CD4-positive, alpha-beta T cell (primary cell): ENCODE measurements at regions not wholly inside any gene's neighbourhood (a gene's known extent, or its start where the extent isn't known, plus 50 kb on each side); places are given as distances from the start of the nearest gene placed in this dataset.
"Not testable (repeated sequence)": the region's sequence is repeated elsewhere in the genome, so short reads cannot be mapped to it uniquely, and the experiment has no call there.

Source experiments
- ATAC-seq: fragments of 200-7000 bp; cut with Tn5 transposase; one replicate; pipeline ENCODE4 v1.10.0; 2022; ENCODE audit warnings: mild to moderate bottlenecking; ENCODE audit not compliant: poor library complexity
- CTCF ChIA-PET: fragments of 350-600 bp; sonication (Branson Sonifier 250); formaldehyde crosslinking; loops from one replicate; lab custom pipeline; 2021; ENCODE audit warnings: antibody characterized with exemption, inconsistent platforms; lab: Charles Lee
- POLR2A ChIA-PET: fragments of 350-600 bp; sonication (Branson Sonifier 250); formaldehyde crosslinking; loops from one replicate; lab custom pipeline; 2021; ENCODE audit warnings: antibody characterized with exemption, inconsistent platforms; lab: Charles Lee
- DNase-seq, 14 experiments: peaks; one replicate each; pipeline ENCODE4 v3.0.0-alpha.2; 2013 to 2020; ENCODE audit warnings: mixed read lengths in 2 of 14
- H3K27ac ChIP-seq, 2 donors: one replicate each; pipeline versions ENCODE4 v1.5.1 to v1.7.0; 2013; ENCODE audit warnings: low read length in 2 of 2, low read depth in 1 of 2, mild to moderate bottlenecking in 1 of 2
- H3K27me3 ChIP-seq, 2 experiments: 1 replicate in 1 of 2; 2 replicates in 1 of 2; pipeline versions ENCODE4 v1.6.1 to v1.7.0; 2013; ENCODE audit warnings: low read length in 2 of 2, control low read depth in 1 of 2, mild to moderate bottlenecking in 1 of 2, moderate library complexity in 1 of 2; ENCODE audit not compliant: insufficient read depth in 2 of 2, control insufficient read depth in 1 of 2
- H3K36me3 ChIP-seq: one replicate; pipeline ENCODE4 v1.6.1; 2013; ENCODE audit warnings: low read length, control low read depth; ENCODE audit not compliant: insufficient read depth
- H3K4me1 ChIP-seq: one replicate; pipeline ENCODE4 v1.6.1; 2013; ENCODE audit warnings: low read length, control low read depth; ENCODE audit not compliant: insufficient read depth
- H3K4me3 ChIP-seq: one replicate; pipeline ENCODE4 v1.5.1; 2013; ENCODE audit warnings: mild to moderate bottlenecking, low read length, moderate library complexity
- H3K9me3 ChIP-seq, 2 experiments: 1 replicate in 1 of 2; 2 replicates in 1 of 2; pipeline versions ENCODE4 v1.6.1 to v1.7.0; 2013; ENCODE audit warnings: low read length in 2 of 2, mild to moderate bottlenecking in 2 of 2, control low read depth in 1 of 2, moderate library complexity in 1 of 2; ENCODE audit not compliant: control insufficient read depth in 1 of 2, insufficient read depth in 1 of 2
- H3K27ac Mint-ChIP-seq: one replicate; pipeline ENCODE4 v1.8.0; 2020; ENCODE audit warnings: mixed read lengths
- H3K27me3 Mint-ChIP-seq: one replicate; pipeline ENCODE4 v1.8.0; 2021; ENCODE audit warnings: mixed read lengths
- H3K36me3 Mint-ChIP-seq: one replicate; pipeline ENCODE4 v1.8.0; 2021; ENCODE audit warnings: low read depth, mixed read lengths
- H3K4me1 Mint-ChIP-seq: one replicate; pipeline ENCODE4 v1.8.0; 2021; ENCODE audit warnings: low read depth, mixed read lengths
- H3K4me3 Mint-ChIP-seq: one replicate; pipeline ENCODE4 v1.8.0; 2020; ENCODE audit warnings: mild to moderate bottlenecking, mixed read lengths
- H3K9me3 Mint-ChIP-seq: one replicate; pipeline ENCODE4 v1.8.0; 2020; ENCODE audit warnings: mixed read lengths
- CTCF ChIP-seq: fragments of 200-600 bp; IDR thresholded peaks from one replicate; pipeline ENCODE4 v1.8.0; 2022; ENCODE audit warnings: antibody characterized with exemption, mild to moderate bottlenecking
- intact Hi-C, 2 experiments: fragments of 100-400 bp; cut with DNase I in 1 of 2; cut with micrococcal nuclease in 1 of 2; formaldehyde crosslinking; loops; one replicate each; pipeline versions ENCODE4 v1.15.1 to v1.9.0; 2023 to 2025; cut with DNase I, micrococcal nuclease

GRCh38 chr4:9691238-9692065 lies 90.0 kb upstream of the DRD5 start:
- H3K4me1 ChIP-seq = peaks cover 8% of the 10 kb centered on the region
- peaks cover 26% of the 10 kb centered on the region for H3K4me1 Mint-ChIP-seq
- peak overlapping the region; percentile 67 to 73 for H3K27ac ChIP-seq
- ChIA-PET CTCF (interaction anchor here (0.7 to 1.3 kb wide), 3 partner anchors 12 to 159 kb away, joined by 3 to 4 read pairs (median 4); no protein-coding TSS in a partner anchor), POLR2A (interaction anchor here (0.6 to 1.8 kb wide), 8 partner anchors 12 to 766 kb away, joined by 3 to 14 read pairs (median 6); partner anchors contain the start of genes WDR1 and ZNF518B)
- no peak for TF ChIP-seq CTCF
- peak; percentile 99 for ATAC-seq
- H3K27me3 Mint-ChIP-seq = no peaks in the 10 kb centered on the region
- no peaks in the 10 kb centered on the region for H3K27me3 ChIP-seq
- H3K9me3 ChIP-seq = no peaks in the 10 kb centered on the region
- H3K4me3 ChIP-seq = peak overlapping the region; percentile 72
- no peaks in the 10 kb centered on the region for H3K36me3 Mint-ChIP-seq
- peak overlapping the region; percentile 92 for H3K4me3 Mint-ChIP-seq
- DNase-seq = peak; percentile 77 to 97 (median 88)
- intact Hi-C loops = loop anchor here (5.0 to 10.0 kb wide), 3 partner anchors 423 to 843 kb away; partner anchors contain the start of gene WDR1 (in 1 of the 2)
- H3K27ac Mint-ChIP-seq = peak overlapping the region; percentile 85
- H3K9me3 Mint-ChIP-seq = no peaks in the 10 kb centered on the region
- H3K36me3 ChIP-seq = no peaks in the 10 kb centered on the region

GRCh38 chr4:9692791-9693491 lies 88.5 kb upstream of the DRD5 start:
- Mint-ChIP-seq H3K27ac (peak overlapping the region; percentile 85), H3K4me3 (peak overlapping the region; percentile 57), H3K4me1 (peaks cover 26% of the 10 kb centered on the region)
- H3K27me3 ChIP-seq, H3K4me3 ChIP-seq, H3K9me3 Mint-ChIP-seq, CTCF ChIA-PET, ATAC-seq, H3K9me3 ChIP-seq, POLR2A ChIA-PET, H3K36me3 ChIP-seq, H3K27me3 Mint-ChIP-seq, H3K4me1 ChIP-seq, H3K36me3 Mint-ChIP-seq: not testable (repeated sequence)
- peak in 1 of 14 experiments; percentile 25 for DNase-seq
- peak overlapping the region; percentile 4 to 15 for H3K27ac ChIP-seq
- intact Hi-C loops = loop anchor here (5.0 to 10.0 kb wide), 3 partner anchors 422 to 842 kb away; partner anchors contain the start of gene WDR1 (in 1 of the 2)

GRCh38 chr4:9694403-9694802 lies 87.0 kb upstream of the DRD5 start:
- CTCF ChIA-PET, H3K27me3 ChIP-seq, H3K4me3 ChIP-seq, POLR2A ChIA-PET, H3K36me3 ChIP-seq, DNase-seq, H3K27ac ChIP-seq, H3K4me1 ChIP-seq, H3K4me3 Mint-ChIP-seq, H3K9me3 Mint-ChIP-seq, H3K9me3 ChIP-seq, H3K36me3 Mint-ChIP-seq, H3K27me3 Mint-ChIP-seq, H3K27ac Mint-ChIP-seq, ATAC-seq: not testable (repeated sequence)
- peaks cover 26% of the 10 kb centered on the region for H3K4me1 Mint-ChIP-seq
- intact Hi-C loops = loop anchor here (5.0 to 10.0 kb wide), 3 partner anchors 420 to 840 kb away; partner anchors contain the start of gene WDR1 (in 1 of the 2)

- H3K9me3 ChIP-seq, POLR2A ChIA-PET: not testable (repeated sequence)
These were observed 85.4 kb upstream of the DRD5 start for GRCh38 chr4:9695994-9696393.

More at GRCh38 chr4:9695994-9696393, 85.4 kb upstream of the DRD5 start:
- H3K9me3 Mint-ChIP-seq, H3K36me3 Mint-ChIP-seq, H3K27ac ChIP-seq, H3K27ac Mint-ChIP-seq, CTCF ChIA-PET, H3K4me3 Mint-ChIP-seq, ATAC-seq, H3K36me3 ChIP-seq, H3K27me3 Mint-ChIP-seq, H3K27me3 ChIP-seq, H3K4me3 ChIP-seq, H3K4me1 ChIP-seq: not testable (repeated sequence)
- peaks cover 19% of the 10 kb centered on the region for H3K4me1 Mint-ChIP-seq
- intact Hi-C loops = loop anchor here (5.0 to 10.0 kb wide), 4 partner anchors 419 to 841 kb away; partner anchors contain the start of gene WDR1 (in 1 of the 2)
- peak; percentile 57 for TF ChIP-seq CTCF
- DNase-seq = peak in 11 of 14 experiments; percentile 8 to 57 (median 22)
